Pancreas (tissue), 10 donors: ENCODE measurements at regions not wholly inside any gene's neighbourhood (a gene's known extent, or its start where the extent isn't known, plus 50 kb on each side); places are given as distances from the start of the nearest gene placed in this dataset.

Experiments used
- ATAC-seq, 4 donors: fragments of 200-7000 bp; cut with Tn5 transposase; one replicate each; pipeline versions ENCODE4 v1.8.0 to v1.9.1; 2020; ENCODE audit warnings: mild to moderate bottlenecking in 4 of 4, moderate library complexity in 4 of 4
- DNase-seq, 6 donors: peaks; one replicate each; pipeline ENCODE4 v3.0.0-alpha.2; 2020
- FAIRE-seq: peaks from 2 replicates; lab custom pipeline; 2012; peaks lifted over from hg19 to GRCh38; lab: Jason Lieb, UNC
- H3K27ac ChIP-seq, 4 donors: fragments of 200-600 bp; sonication (generic); 1 replicate in 3 of 4; 2 replicates in 1 of 4; pipeline versions ENCODE4 v1.5.0 to v1.8.0; 2020
- H3K27me3 ChIP-seq, 4 donors: fragments of 200-600 bp; one replicate each; pipeline ENCODE4 v1.8.0; 2021
- H3K36me3 ChIP-seq, 3 donors: fragments of 200-600 bp; sonication (generic) in 1 of 3; one replicate each; pipeline versions ENCODE4 v1.5.0 to v1.8.0; 2020 to 2021
- H3K4me1 ChIP-seq, 3 donors: fragments of 200-600 bp; one replicate each; pipeline ENCODE4 v1.8.0; 2021
- H3K4me3 ChIP-seq, 4 donors: fragments of 200-600 bp; sonication (generic) in 2 of 4; one replicate each; pipeline versions ENCODE4 v1.5.0 to v1.8.0; 2020 to 2021
- H3K9me3 ChIP-seq, 4 donors: fragments of 200-600 bp; one replicate each; pipeline ENCODE4 v1.8.0; 2021
- CTCF ChIP-seq, 4 donors: fragments of 200-600 bp; sonication (generic) in 3 of 4; IDR thresholded peaks; one replicate each; pipeline versions ENCODE4 v1.5.0 to v1.8.0; 2021; ENCODE audit warnings: antibody characterized with exemption in 4 of 4
- WGBS, 2 donors: extraction: QIAGEN DNeasy Blood & Tissue Kit; methylation state at CpG; one replicate each; pipeline ENCODE4 v1.1.7; 2013; 5-methylcytosine and 5-hydroxymethylcytosine counted together
- intact Hi-C, 3 donors: fragments of 100-400 bp; cut with DNase I; formaldehyde crosslinking; loops; one replicate each; pipeline versions ENCODE4 v1.11.1 to v1.14.2; 2022
- donor health status: healthy with polysubstance abuse.
- donor health status: DM: no; HTN: no; CAD: no; lungs with moderate emphysema.
- donor health status: DM: no; HTN: no; CAD: no.
- donor health status: control.
- donor health status: control.
- donor health status: Bipolar disorder and iron deficiency.
- donor health status: DM: yes; HTN: yes; CAD: no.
- donor health status: DM: no; HTN: no; CAD: no.
- donor health status: DM: no; HTN: no; CAD: no.
- donor health status: DM: yes; HTN: yes; CAD: no.

GRCh38 chr5:62029303-62029702 is 276.7 kb upstream of the KIF2A start:
- no peak overlapping the region for H3K4me3 ChIP-seq
- DNase-seq: no peak
- TF ChIP-seq CTCF (IDR thresholded peaks at IDR 0.05): no peak
- no peaks in the 10 kb centered on the region for H3K9me3 ChIP-seq
- no peak for FAIRE-seq
- H3K27me3 ChIP-seq: no peaks in the 10 kb centered on the region
- H3K36me3 ChIP-seq: no peaks in the 10 kb centered on the region
- WGBS, 2 donors: 55 to 72% methylated on average over 2 of the region's 2 CpGs
- H3K4me1 ChIP-seq: no peaks in the 10 kb centered on the region
- intact Hi-C loops: no loop called here
- no peak overlapping the region for H3K27ac ChIP-seq
- ATAC-seq: no peak

GRCh38 chr5:62030326-62030725 is 275.7 kb upstream of the KIF2A start:
- 56 to 63% methylated on average over 2 of the region's 2 CpGs for WGBS, 2 donors
- H3K4me3 ChIP-seq: no peak overlapping the region
- no peaks in the 10 kb centered on the region for H3K27me3 ChIP-seq
- H3K4me1 ChIP-seq: no peaks in the 10 kb centered on the region
- H3K9me3 ChIP-seq: no peaks in the 10 kb centered on the region
- no peaks in the 10 kb centered on the region for H3K36me3 ChIP-seq
- no peak for TF ChIP-seq CTCF (IDR thresholded peaks at IDR 0.05)
- ATAC-seq (no peak), FAIRE-seq (no peak), DNase-seq (no peak)
- intact Hi-C loops: no loop called here
- H3K27ac ChIP-seq: no peak overlapping the region

- H3K4me1 ChIP-seq: no peaks in the 10 kb centered on the region
- 79 to 96% methylated on average over 1 of the region's 1 CpG for WGBS, 2 donors
- FAIRE-seq (no peak), DNase-seq (no peak), ATAC-seq (no peak)
- no peak overlapping the region for H3K27ac ChIP-seq
- TF ChIP-seq CTCF (IDR thresholded peaks at IDR 0.05): no peak
- H3K4me3 ChIP-seq: no peak overlapping the region
- H3K27me3 ChIP-seq: no peaks in the 10 kb centered on the region
- intact Hi-C loops: no loop called here
- no peaks in the 10 kb centered on the region for H3K36me3 ChIP-seq
- no peaks in the 10 kb centered on the region for H3K9me3 ChIP-seq
Observed at GRCh38 chr5:62038024-62038423, 268.0 kb upstream of the KIF2A start.

GRCh38 chr5:62041156-62041756 is 264.8 kb upstream of the KIF2A start:
- Histone ChIP-seq H3K9me3 (no peaks in the 10 kb centered on the region), H3K4me3 (no peak overlapping the region), H3K27ac (no peak overlapping the region), H3K4me1 (no peaks in the 10 kb centered on the region), H3K27me3 (no peaks in the 10 kb centered on the region), H3K36me3 (no peaks in the 10 kb centered on the region)
- ATAC-seq (peak in 2 of 4 donors; percentile 72 to 85), FAIRE-seq (no peak), DNase-seq (no peak)
- intact Hi-C loops: no loop called here
- WGBS, 2 donors: 52 to 55% methylated on average over 5 of the region's 5 CpGs
- TF ChIP-seq CTCF (IDR thresholded peaks at IDR 0.05): no peak

GRCh38 chr5:62042007-62042406 is 264.0 kb upstream of the KIF2A start:
- no peak for DNase-seq
- intact Hi-C loops: no loop called here
- Histone ChIP-seq H3K4me3 (no peak overlapping the region), H3K9me3 (no peaks in the 10 kb centered on the region), H3K4me1 (no peaks in the 10 kb centered on the region), H3K27ac (no peak overlapping the region), H3K36me3 (no peaks in the 10 kb centered on the region), H3K27me3 (no peaks in the 10 kb centered on the region)
- peak in 1 of 4 donors; percentile 64 for ATAC-seq
- FAIRE-seq: no peak
- 40 to 45% methylated on average over 3 of the region's 3 CpGs for WGBS, 2 donors
- no peak for TF ChIP-seq CTCF (IDR thresholded peaks at IDR 0.05)
